ENCODE measurements at regions not wholly inside any gene's neighbourhood (a gene's known extent, or its start where the extent isn't known, plus 50 kb on each side); places are given as distances from the start of the nearest gene placed in this dataset.

GRCh38 chr9:81476813-81477490 lies 212.4 kb downstream of the TLE1 start:
- TF ChIP-seq CTCF (IDR thresholded peaks at IDR 0.05) (no peak), EZH2 (IDR thresholded peaks at IDR 0.05) (no peak)

All from neural progenitor cell (in vitro differentiated cells).